H1 (cell line): ENCODE measurements at regions not wholly inside any gene's neighbourhood (a gene's known extent, or its start where the extent isn't known, plus 50 kb on each side); places are given as distances from the start of the nearest gene placed in this dataset.

Experiments
- CTCF ChIA-PET: fragments of 300-600 bp; sonication (Branson Sonifier 250); formaldehyde crosslinking; loops from one replicate; lab custom pipeline; 2021; ENCODE audit not compliant: partially characterized antibody; lab: Charles Lee
- POLR2A ChIA-PET: fragments of 300-600 bp; sonication (Branson Sonifier 250); formaldehyde crosslinking; loops from one replicate; lab custom pipeline; 2021; ENCODE audit warnings: inconsistent platforms; ENCODE audit not compliant: partially characterized antibody; lab: Charles Lee
- DNase-seq, 2 experiments: peaks; one replicate each; pipeline versions ENCODE4 v3.0.0 to v3.0.0-alpha.2; 2010 to 2022; ENCODE audit warnings: low spot score in 2 of 2, low read depth in 1 of 2, mixed read lengths in 1 of 2
- FAIRE-seq: peaks from 2 replicates; lab custom pipeline; 2011; peaks lifted over from hg19 to GRCh38; lab: Jason Lieb, UNC
- H2AFZ ChIP-seq: 2 replicates; pipeline ENCODE4 v1.8.1; 2012; ENCODE audit warnings: low read length, inconsistent platforms
- H2AK5ac ChIP-seq: 2 replicates; pipeline ENCODE4 v1.6.1; 2013; ENCODE audit warnings: low read depth, low read length
- H2BK120ac ChIP-seq: replicated peaks from 2 replicates; pipeline ENCODE3; 2013; ENCODE audit warnings: low read depth, low read length, inconsistent platforms
- H2BK12ac ChIP-seq: 2 replicates; pipeline ENCODE4 v1.6.1; 2013; ENCODE audit warnings: low read depth, low read length
- H2BK15ac ChIP-seq: 2 replicates; pipeline ENCODE4 v1.6.1; 2013; ENCODE audit warnings: low read length
- H2BK20ac ChIP-seq: 2 replicates; pipeline ENCODE4 v1.6.1; 2013; ENCODE audit warnings: low read length
- H2BK5ac ChIP-seq: 2 replicates; pipeline ENCODE4 v1.6.1; 2013; ENCODE audit warnings: low read depth, low read length
- H3K14ac ChIP-seq: 2 replicates; pipeline ENCODE4 v1.6.1; 2013; ENCODE audit warnings: inconsistent platforms; ENCODE audit not compliant: insufficient read length
- H3K18ac ChIP-seq: 2 replicates; pipeline ENCODE4 v1.6.1; 2013; ENCODE audit warnings: low read length; ENCODE audit errors: extremely low read depth
- H3K23ac ChIP-seq: 2 replicates; pipeline ENCODE4 v1.6.1; 2013; ENCODE audit warnings: inconsistent platforms; ENCODE audit not compliant: insufficient read length
- H3K23me2 ChIP-seq: 2 replicates; pipeline ENCODE4 v1.6.1; 2013; ENCODE audit warnings: low read depth, low read length
- H3K27ac ChIP-seq: 2 replicates; pipeline ENCODE4 v1.6.1; 2011; ENCODE audit warnings: low read depth, low read length, inconsistent platforms
- H3K27me3 ChIP-seq, 4 experiments: replicated peaks in 1 of 4; 1 replicate in 1 of 4; 2 replicates in 3 of 4; pipeline versions ENCODE4 v1.6.1 to v1.8.1; 2011 to 2013; ENCODE audit warnings: low read length in 3 of 4, mild to moderate bottlenecking in 3 of 4, inconsistent platforms in 2 of 4, mixed read lengths in 2 of 4, moderate library complexity in 1 of 4; ENCODE audit not compliant: control insufficient read depth in 3 of 4, insufficient read depth in 3 of 4; ENCODE audit errors: extremely low read depth in 1 of 4
- H3K36me3 ChIP-seq, 4 experiments: 2 replicates each; pipeline versions ENCODE4 v1.6.1 to v1.8.1; 2011 to 2013; ENCODE audit warnings: mild to moderate bottlenecking in 4 of 4, low read length in 3 of 4, moderate library complexity in 2 of 4, control low read depth in 1 of 4, inconsistent platforms in 1 of 4; ENCODE audit not compliant: insufficient read depth in 4 of 4, control insufficient read depth in 2 of 4
- H3K4ac ChIP-seq: replicated peaks from 2 replicates; pipeline ENCODE3; 2013; ENCODE audit warnings: low read length, low read depth, mixed read lengths, inconsistent platforms; ENCODE audit not compliant: insufficient read length
- H3K4me1 ChIP-seq, 4 experiments: replicated peaks in 1 of 4; 1 replicate in 1 of 4; 2 replicates in 3 of 4; pipeline versions ENCODE4 v1.6.1 to v1.8.1; 2011 to 2013; ENCODE audit warnings: low read length in 3 of 4, inconsistent platforms in 2 of 4, mixed read lengths in 1 of 4; ENCODE audit not compliant: insufficient read depth in 4 of 4, control insufficient read depth in 3 of 4
- H3K4me2 ChIP-seq, 2 experiments: 2 replicates each; pipeline versions ENCODE4 v1.6.1 to v1.8.1; 2011 to 2013; ENCODE audit warnings: low read depth in 2 of 2, low read length in 2 of 2, control low read depth in 1 of 2, inconsistent platforms in 1 of 2, mild to moderate bottlenecking in 1 of 2; ENCODE audit not compliant: insufficient read depth in 1 of 2
- H3K4me3 ChIP-seq, 4 experiments: fragments of 200-600, 300-600 bp in 1 of 4; sonication (generic), shearing (Covaris generic), sonication (Bioruptor Twin) in 1 of 4; 2 replicates each; pipeline versions ENCODE4 v1.5.1 to v1.8.1; 2011 to 2016; ENCODE audit warnings: low read length in 4 of 4, low read depth in 3 of 4, control low read depth in 2 of 4, inconsistent platforms in 2 of 4, mild to moderate bottlenecking in 2 of 4, mixed read lengths in 1 of 4, moderate library complexity in 1 of 4; ENCODE audit not compliant: insufficient read depth in 2 of 4; ENCODE audit errors: extremely low read depth in 1 of 4
- H3K56ac ChIP-seq: replicated peaks from 2 replicates; pipeline ENCODE3; 2013; ENCODE audit warnings: low read depth, mild to moderate bottlenecking, mixed read lengths, low read length, inconsistent platforms; ENCODE audit not compliant: insufficient read length
- H3K79me1 ChIP-seq: 2 replicates; pipeline ENCODE4 v1.6.1; 2013; ENCODE audit warnings: low read depth, low read length, control low read depth
- H3K79me2 ChIP-seq, 2 experiments: 2 replicates each; pipeline versions ENCODE4 v1.6.1 to v1.8.1; 2012 to 2013; ENCODE audit warnings: low read length in 2 of 2, mild to moderate bottlenecking in 2 of 2, inconsistent platforms in 1 of 2; ENCODE audit not compliant: insufficient read depth in 2 of 2, control insufficient read depth in 1 of 2
- H3K9ac ChIP-seq, 4 experiments: replicated peaks in 1 of 4; 1 replicate in 1 of 4; 2 replicates in 3 of 4; pipeline versions ENCODE4 v1.6.1 to v1.8.1; 2011 to 2013; ENCODE audit warnings: low read depth in 3 of 4, low read length in 3 of 4, control low read depth in 2 of 4, mild to moderate bottlenecking in 2 of 4, moderate library complexity in 2 of 4, inconsistent platforms in 1 of 4; ENCODE audit errors: extremely low read depth in 1 of 4
- H3K9me3 ChIP-seq, 2 experiments: 2 replicates each; pipeline versions ENCODE4 v1.6.1 to v1.8.1; 2012 to 2013; ENCODE audit warnings: mild to moderate bottlenecking in 2 of 2, moderate library complexity in 2 of 2, control low read depth in 1 of 2, inconsistent platforms in 1 of 2, low read depth in 1 of 2, low read length in 1 of 2, mixed read lengths in 1 of 2; ENCODE audit not compliant: insufficient read depth in 2 of 2
- H4K20me1 ChIP-seq, 2 experiments: replicated peaks in 1 of 2; 2 replicates each; pipeline versions ENCODE3 to v1.8.1; 2011 to 2013; ENCODE audit warnings: inconsistent platforms in 2 of 2, low read length in 2 of 2, mild to moderate bottlenecking in 1 of 2; ENCODE audit not compliant: insufficient read depth in 2 of 2, control insufficient read depth in 1 of 2
- H4K5ac ChIP-seq: 2 replicates; pipeline ENCODE4 v1.6.1; 2013; ENCODE audit warnings: low read length, low read depth, mixed read lengths, inconsistent platforms; ENCODE audit not compliant: insufficient read length
- H4K8ac ChIP-seq: 2 replicates; pipeline ENCODE4 v1.8.0; 2013; ENCODE audit warnings: mild to moderate bottlenecking, moderate library complexity, low read length, inconsistent platforms; ENCODE audit not compliant: insufficient read depth; ENCODE audit errors: extremely low read depth
- H4K91ac ChIP-seq: replicated peaks from 2 replicates; pipeline ENCODE3; 2013; ENCODE audit warnings: low read length, mixed read lengths, inconsistent platforms; ENCODE audit not compliant: insufficient read length
- CBX8 ChIP-seq: fragments of 300-800, 300-1000 bp; sonication (generic); IDR thresholded peaks from 2 replicates; pipeline ENCODE4 v1.7.1; 2016; ENCODE audit warnings: low read depth, low read length, borderline replicate concordance
- CREB1 ChIP-seq: IDR thresholded peaks from 2 replicates; pipeline ENCODE4 v1.6.1; 2012; ENCODE audit warnings: inconsistent platforms
- CTCF ChIP-seq, 3 experiments: IDR thresholded peaks; 1 replicate in 2 of 3; 2 replicates in 1 of 3; pipeline versions ENCODE4 v1.5.1 to v1.6.1; 2011; ENCODE audit warnings: low read length in 3 of 3, mild to moderate bottlenecking in 3 of 3, inconsistent platforms in 2 of 3, low read depth in 1 of 3, moderate library complexity in 1 of 3; ENCODE audit not compliant: insufficient read depth in 1 of 3; ENCODE audit errors: control extremely low read depth in 1 of 3
- E2F6 ChIP-seq: IDR thresholded peaks from 2 replicates; pipeline ENCODE4 v1.6.1; 2012; ENCODE audit warnings: inconsistent platforms
- FOSL1 ChIP-seq: IDR thresholded peaks from 2 replicates; pipeline ENCODE4 v1.6.1; 2011; ENCODE audit warnings: mild to moderate bottlenecking, low read depth, low read length, moderate library complexity; ENCODE audit not compliant: insufficient read depth
- JUND ChIP-seq: IDR thresholded peaks from 2 replicates; pipeline ENCODE4 v1.6.1; 2011; ENCODE audit warnings: mild to moderate bottlenecking, improper control_type of control experiment, low read length
- SP2 ChIP-seq: IDR thresholded peaks from 2 replicates; pipeline ENCODE4 v1.6.1; 2012; ENCODE audit warnings: mild to moderate bottlenecking, low read length, inconsistent platforms
- TAF1 ChIP-seq: IDR thresholded peaks from 2 replicates; pipeline ENCODE4 v1.6.1; 2011; ENCODE audit warnings: mild to moderate bottlenecking, low read depth, low read length
- TAF7 ChIP-seq: optimal IDR thresholded peaks from 2 replicates; pipeline ENCODE3; 2011; ENCODE audit warnings: low read depth, mild to moderate bottlenecking, inconsistent platforms, low read length, moderate library complexity, borderline replicate concordance
- WGBS, 2 experiments: shearing (Covaris generic) in 1 of 2; methylation state at CpG; one replicate each; pipeline versions ENCODE4 v1.1.6 to v1.1.7; 2013 to 2015; ENCODE audit warnings: low lambda C conversion rate in 2 of 2, mixed read lengths in 2 of 2, inconsistent platforms in 1 of 2, low coverage in 1 of 2, missing lambda C conversion rate in 1 of 2; ENCODE audit not compliant: insufficient replicate concordance in 2 of 2, insufficient coverage in 1 of 2, insufficient read length in 1 of 2; ENCODE audit errors: extremely low coverage in 1 of 2, missing lambda C conversion rate in 1 of 2; 5-methylcytosine and 5-hydroxymethylcytosine counted together
- TF ChIP-seq, protein P1 (sequence below): IDR thresholded peaks from 2 replicates; pipeline ENCODE4 v1.6.1; 2012; ENCODE audit warnings: low read length, inconsistent platforms

DNA sequence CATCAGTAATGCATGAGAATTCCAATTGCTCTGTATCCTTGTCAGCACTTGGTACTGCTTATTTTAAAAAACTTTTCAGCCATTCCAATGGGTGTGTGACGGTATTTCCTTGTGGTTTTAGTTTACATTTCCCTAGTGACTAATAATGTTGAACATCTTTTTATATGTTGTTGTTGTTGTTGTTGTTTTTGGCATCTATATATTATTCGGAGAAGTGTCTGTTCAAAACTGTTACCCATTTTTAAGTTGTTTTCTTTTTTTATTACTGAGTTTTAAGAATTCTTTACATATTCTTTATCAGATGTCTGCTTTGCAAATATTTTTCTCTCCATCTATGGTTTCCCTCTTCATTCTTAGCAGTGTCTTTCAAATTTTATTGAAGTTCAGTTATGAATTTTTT lies 231.1 kb upstream of the POU3F1 start:
- no peak for TF ChIP-seq CBX8
- TF ChIP-seq, protein P1, sequence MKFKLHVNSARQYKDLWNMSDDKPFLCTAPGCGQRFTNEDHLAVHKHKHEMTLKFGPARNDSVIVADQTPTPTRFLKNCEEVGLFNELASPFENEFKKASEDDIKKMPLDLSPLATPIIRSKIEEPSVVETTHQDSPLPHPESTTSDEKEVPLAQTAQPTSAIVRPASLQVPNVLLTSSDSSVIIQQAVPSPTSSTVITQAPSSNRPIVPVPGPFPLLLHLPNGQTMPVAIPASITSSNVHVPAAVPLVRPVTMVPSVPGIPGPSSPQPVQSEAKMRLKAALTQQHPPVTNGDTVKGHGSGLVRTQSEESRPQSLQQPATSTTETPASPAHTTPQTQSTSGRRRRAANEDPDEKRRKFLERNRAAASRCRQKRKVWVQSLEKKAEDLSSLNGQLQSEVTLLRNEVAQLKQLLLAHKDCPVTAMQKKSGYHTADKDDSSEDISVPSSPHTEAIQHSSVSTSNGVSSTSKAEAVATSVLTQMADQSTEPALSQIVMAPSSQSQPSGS: no peak
- no peak for TF ChIP-seq FOSL1
- TF ChIP-seq TAF1: no peak
- TF ChIP-seq CTCF (IDR thresholded peaks at IDR 0.05; ENCODE audit: control extremely low read depth in 1 of 3, insufficient read depth in 1 of 3, low read depth in 1 of 3, low read length in 3 of 3): no peak
- TF ChIP-seq CREB1: no peak
- no peak for TF ChIP-seq JUND
- no peak for TF ChIP-seq TAF7
- no peak for TF ChIP-seq SP2
- no peak for TF ChIP-seq E2F6
- TF ChIP-seq, all 59 proteins: peak for 0
- H3K18ac ChIP-seq: no peak overlapping the region
- no peaks in the 10 kb centered on the region for H4K20me1 ChIP-seq

More for the DNA sequence above, 231.1 kb upstream of the POU3F1 start:
- 91% methylated on average over 2 of the region's 2 CpGs; no CpG with 5 or more reads in 1 of the 2 experiments for whole genome bisulfite sequencing, 2 experiments
- POLR2A ChIA-PET: no interaction called here
- no peak overlapping the region for H2BK120ac ChIP-seq
- H2BK15ac ChIP-seq: no peak overlapping the region
- H3K79me2 ChIP-seq: no peaks in the 10 kb centered on the region
- no peaks in the 10 kb centered on the region for H3K23me2 ChIP-seq
- H3K27me3 ChIP-seq: no peaks in the 10 kb centered on the region
- no peak overlapping the region for H2BK5ac ChIP-seq
- no peak overlapping the region for H2AK5ac ChIP-seq
- H3K9me3 ChIP-seq: peaks cover 11 to 21% of the 10 kb centered on the region in 2 experiments; a peak in 3 of 4 replicates
- no peak overlapping the region for H4K8ac ChIP-seq
- H2BK12ac ChIP-seq: no peak overlapping the region
- no peak overlapping the region for H3K4ac ChIP-seq
- H3K4me3 ChIP-seq: no peak overlapping the region
- no peak for FAIRE-seq
- no peaks in the 10 kb centered on the region for H3K79me1 ChIP-seq
- no peak overlapping the region for H3K9ac ChIP-seq
- H2BK20ac ChIP-seq: no peak overlapping the region
- no peak overlapping the region for H3K14ac ChIP-seq
- CTCF ChIA-PET: interaction anchor here (0.6 to 1.2 kb wide), 3 partner anchors 32 to 232 kb away, joined by 3 to 4 read pairs (median 3); no protein-coding TSS in a partner anchor
- H3K23ac ChIP-seq: no peak overlapping the region
- H3K36me3 ChIP-seq: no peaks in the 10 kb centered on the region
- H2AFZ ChIP-seq: no peak overlapping the region
- H3K27ac ChIP-seq: no peak overlapping the region
- no peak overlapping the region for H3K56ac ChIP-seq
- H4K5ac ChIP-seq: no peak overlapping the region
- peaks cover 3 to 8% (median 4%) of the 10 kb centered on the region in 4 experiments; a peak in 5 of 7 replicates for H3K4me1 ChIP-seq
- no peak overlapping the region for H3K4me2 ChIP-seq
- no peak overlapping the region for H4K91ac ChIP-seq
- DNase-seq: no peak
